HT-29 (cell line): ENCODE measurements at regions not wholly inside any gene's neighbourhood (a gene's known extent, or its start where the extent isn't known, plus 50 kb on each side); places are given as distances from the start of the nearest gene placed in this dataset.
"Not testable (repeated sequence)": the region's sequence is repeated elsewhere in the genome, so short reads cannot be mapped to it uniquely, and the experiment has no call there.

Source experiments
- DNase-seq: peaks from one replicate; pipeline ENCODE4 v3.0.0-alpha.2; 2015; ENCODE audit warnings: low spot score

DNA sequence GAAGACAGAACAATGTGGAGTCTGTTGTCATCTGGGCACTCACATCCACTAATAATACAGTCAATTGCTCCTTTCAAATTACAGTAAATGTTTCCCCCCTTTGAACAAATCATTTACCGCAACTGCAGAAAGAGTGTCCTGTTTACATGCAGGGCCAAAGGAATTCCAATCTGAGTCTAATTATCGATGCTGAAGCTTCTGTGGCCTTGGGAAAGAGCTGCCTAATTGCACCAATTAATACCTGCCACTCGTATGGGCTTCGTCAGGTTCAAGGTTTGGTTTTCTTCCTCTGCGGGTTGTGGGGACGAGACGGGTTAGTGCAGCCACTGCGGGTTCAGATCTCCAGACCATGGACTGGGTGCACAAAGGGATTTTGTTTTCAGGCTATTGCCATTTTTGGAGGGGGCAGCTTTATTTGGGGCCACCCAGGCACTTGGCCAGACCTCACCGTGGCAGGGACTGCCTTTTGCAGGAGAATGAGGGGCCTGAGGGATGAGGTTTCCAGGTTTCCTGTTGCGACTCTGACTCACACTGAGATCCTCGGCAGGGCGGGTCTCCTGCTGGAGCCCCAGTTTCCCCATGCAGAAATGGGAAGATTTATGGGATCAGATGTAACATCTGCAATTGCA, 147.6 kb downstream of the MIAT start:
- no peak for DNase-seq

DNA sequence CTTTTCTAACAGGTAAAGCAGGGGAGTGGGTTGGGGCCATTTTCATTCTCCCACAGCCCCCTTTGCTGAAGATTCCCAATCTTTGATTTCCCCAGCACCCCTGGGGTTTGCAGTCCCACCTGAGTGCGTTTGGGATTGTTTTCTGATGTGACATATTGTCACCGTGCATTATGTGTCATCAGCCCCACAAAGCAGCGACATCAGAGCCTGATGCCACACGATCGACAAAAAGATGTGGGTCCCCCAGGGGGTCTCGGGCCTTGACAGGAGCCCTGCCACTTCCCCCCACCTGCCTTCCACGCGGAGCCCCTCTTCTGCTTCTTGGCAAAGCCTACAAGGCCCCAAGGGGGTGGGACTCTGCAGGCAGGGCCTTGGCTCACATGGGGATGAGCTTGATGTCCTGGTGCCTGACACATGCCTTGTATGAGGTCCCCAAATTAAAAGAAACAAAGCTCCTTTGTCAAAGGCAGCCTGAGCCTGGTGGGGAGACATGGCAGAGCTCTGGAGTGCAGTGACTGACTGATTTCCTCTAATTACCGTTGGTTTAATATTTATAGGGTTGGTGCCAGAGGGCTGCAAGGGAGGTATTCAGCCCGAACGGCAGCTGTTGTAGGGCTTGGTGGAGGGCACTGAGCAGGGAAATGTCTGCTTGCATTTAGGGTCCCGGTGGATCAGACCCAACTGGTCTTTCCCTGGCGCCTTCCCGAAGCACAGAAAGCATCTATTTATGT, 149.2 kb downstream of the MIAT start:
- no peak for DNase-seq

DNA sequence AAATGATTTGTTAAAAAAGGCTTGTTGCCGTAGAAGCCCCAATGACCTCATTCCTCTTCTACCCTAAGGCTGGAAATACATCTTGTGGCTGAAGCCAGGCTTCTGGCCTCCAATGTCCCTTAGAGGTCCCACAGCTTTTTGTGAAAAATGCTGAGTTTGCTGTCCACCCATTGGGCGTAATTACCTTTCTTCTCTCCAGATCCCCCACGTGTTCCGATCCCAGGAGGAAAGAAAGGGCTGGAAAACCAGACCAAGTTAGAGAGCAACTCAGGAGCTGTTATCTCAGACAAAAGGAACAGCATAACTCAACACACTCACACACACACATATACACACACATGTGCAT, 154.2 kb downstream of the MIAT start:
- DNase-seq, result no peak

DNA sequence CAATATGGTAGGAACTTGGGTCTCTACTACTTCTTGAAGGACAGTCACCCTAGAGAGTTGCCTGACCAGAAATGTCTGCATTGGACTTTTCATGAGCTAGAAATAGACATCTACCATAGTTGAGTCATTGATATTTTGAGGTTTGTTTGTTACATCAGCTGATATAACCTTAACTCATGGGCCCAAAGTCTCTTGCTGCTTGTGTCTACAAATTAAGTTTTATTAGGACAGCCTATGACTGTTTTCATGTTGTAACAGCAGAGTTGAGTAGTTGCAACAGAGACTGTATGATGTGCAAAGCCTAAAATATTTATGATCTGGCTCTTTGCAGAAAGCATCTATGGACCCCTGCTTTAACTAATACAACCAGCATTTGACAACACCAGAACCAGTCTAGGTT, 155.3 kb downstream of the MIAT start:
- no peak for DNase-seq

DNA sequence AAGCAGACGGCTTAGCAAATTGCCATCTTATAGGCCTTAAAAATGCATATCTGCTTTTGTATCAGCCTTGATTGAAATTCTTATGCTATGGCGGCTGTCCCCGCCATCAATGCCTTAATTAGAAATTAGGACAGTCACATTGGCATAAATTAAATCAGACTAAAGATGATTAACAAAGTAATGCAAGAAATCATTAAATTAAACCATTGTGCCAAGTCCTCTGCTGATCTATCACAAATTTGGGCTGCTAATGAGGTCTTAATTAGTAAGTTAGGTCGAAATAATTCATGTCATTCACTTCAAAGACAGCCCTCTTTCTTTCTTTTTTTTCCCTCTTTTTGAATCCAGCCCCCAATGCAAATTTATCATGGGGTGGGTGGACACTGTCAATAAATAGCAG, 159.3 kb downstream of the MIAT start:
- no peak for DNase-seq

DNA sequence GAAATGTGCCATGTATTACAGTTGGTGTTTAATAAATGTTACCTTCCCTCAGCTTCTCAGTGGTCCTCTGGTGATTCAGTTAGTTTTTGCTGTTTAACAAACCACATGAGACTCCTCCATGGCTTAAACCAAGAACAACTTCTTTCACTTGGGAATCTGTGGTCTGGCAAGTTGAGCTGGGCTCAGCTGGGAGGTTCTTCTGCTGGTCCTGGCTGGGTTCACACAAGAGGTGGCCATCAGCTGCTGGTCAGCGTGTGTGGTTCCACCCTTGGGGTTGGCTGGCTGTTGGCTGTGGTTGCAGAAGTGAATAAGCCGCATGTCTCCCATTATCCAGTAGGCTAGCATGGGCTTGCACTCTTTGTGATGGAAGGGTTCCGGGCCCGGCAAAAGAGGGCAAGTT, 160.5 kb downstream of the MIAT start:
- no peak for DNase-seq

DNA sequence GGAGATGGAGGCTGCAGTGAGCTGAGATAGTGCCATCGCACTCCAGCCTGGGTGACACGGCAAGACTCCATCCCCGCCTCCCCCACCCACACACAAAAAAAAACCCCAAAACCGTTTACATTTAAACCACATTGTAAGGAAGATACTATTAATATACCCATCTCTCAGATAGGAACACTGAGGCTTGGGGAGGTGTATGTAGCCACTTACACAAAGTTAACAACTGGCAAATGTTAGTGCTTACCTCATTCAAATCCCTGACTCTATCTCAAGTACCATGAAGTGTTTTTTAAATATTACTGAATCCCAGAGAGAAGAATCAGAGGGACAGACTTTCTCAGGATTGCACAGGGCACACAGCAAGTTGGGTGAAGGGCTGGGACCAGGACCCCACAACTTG, 164.5 kb downstream of the MIAT start:
- DNase-seq, result no peak

DNA sequence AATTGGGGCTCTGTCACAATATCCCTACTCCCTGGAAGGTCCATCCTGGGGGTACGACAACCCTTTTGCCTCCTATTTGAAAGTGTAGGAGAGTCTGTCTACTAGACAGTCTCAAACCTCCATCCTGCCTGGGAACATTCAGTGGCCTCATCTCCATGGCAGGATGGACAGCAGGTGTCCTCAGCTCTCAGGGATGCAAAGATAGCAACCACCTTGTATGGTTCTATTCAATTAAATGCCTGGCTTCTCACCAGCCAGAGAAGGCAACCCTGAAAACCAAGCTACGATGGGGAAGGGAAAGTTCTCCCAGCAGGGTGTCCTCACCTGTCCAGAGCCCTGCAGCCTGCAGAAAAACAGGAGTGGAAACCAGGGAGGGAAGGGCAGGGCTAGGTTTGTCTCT, 164.9 kb downstream of the MIAT start:
- DNase-seq, result no peak

DNA sequence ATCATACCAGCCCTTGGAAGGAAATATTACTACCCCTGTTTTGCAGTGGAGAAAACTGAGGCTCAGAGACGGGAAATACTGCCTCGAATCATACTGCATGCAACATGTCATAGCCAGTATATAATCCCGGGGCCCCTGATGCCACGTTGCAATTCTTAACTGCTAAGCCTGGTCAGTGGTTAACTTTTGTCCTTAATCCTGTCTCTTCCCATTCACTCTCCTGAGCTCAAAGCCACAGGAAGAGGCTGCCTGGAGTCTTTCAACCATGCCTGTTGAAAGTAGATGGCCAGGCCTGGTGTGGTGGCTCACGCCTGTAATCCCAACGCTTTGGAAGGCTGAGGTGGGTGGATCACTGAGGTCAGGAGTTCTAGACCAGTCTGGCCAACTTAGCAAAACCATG, 166.6 kb downstream of the MIAT start:
- DNase-seq, result no peak

DNA sequence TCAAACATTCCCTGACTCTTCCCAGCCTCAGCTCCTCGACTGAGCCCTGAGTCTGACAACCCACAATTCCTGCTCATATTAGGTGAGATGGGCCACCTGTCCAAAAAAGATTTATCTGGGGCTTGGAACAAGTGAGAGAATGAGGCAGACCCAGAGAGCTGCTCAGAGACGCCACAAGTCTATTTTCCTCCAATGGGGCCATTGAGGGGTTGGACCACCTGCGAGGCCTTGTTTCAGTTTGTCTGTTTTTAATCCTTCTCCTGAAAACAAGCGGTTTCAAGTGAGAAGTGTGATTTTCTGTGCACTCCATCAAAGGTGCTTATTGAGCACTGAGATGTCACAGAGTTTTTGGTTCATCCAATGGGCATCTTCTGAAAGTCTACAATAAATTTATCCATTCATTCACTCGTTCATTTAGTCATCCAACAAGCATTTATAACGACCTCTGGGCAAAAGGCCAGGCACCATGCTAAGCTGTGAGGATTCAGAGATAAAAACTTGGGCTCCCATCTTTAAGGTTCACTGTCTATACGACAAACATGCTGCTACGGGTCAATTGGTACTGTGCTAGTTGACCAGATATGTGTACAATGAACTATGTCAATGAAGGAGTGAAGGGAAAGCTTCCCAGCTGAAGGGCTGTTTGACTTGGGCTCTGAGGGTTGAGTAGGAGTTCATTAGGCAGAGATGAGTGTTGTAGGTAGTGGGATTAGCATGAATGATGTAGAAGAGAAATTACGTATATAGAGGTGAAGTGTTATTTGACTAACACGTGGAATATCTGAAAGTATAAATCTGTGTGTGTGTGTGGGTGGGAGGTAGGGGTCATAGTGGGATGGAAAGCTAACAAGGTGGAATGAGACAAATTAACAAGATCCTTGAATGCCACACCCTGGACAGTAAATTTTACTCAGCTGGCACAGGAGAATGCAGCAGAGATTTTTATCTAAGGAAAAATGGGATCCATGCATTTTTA, 168.9 kb downstream of the MIAT start:
- no peak for DNase-seq

DNA sequence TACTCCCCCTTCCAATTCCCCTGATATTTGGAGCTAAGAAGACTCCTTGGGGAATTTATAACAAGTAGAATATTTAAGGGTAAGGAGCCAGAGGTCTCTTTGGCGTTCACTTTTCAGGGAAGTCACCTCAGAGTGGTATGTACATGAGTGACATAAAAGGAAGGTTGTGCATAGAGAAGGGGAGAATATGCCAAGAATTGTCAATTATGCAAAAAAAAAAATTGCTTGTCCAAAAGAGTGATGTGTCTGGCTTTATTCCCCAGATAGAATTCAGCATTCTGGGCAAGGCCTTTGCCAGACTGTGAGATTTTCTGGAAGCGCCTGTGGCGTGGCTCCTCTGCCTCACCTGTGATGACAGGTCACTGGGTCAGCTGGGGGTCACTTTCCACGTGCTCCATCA, 170.2 kb downstream of the MIAT start:
- no peak for DNase-seq

DNA sequence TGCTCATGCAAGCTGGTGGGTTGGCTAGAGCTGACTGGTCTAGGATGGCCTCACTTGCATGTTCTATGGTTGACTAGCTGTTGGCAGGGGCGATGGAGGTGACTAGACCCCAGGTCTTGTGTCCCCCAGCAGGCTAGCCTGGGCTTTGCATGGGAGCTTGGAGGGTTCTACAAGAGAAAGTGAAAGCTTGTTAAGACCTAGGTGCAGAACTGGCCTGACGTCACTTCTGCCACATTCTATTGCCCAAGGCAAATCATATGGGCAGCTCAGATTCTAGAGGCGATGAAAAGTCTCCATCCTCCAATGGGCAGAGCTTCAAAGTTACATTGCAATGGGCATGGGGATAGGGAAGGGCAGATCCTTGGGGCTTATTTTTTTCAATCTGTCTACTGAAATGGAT, 170.9 kb downstream of the MIAT start:
- DNase-seq, result no peak

DNA sequence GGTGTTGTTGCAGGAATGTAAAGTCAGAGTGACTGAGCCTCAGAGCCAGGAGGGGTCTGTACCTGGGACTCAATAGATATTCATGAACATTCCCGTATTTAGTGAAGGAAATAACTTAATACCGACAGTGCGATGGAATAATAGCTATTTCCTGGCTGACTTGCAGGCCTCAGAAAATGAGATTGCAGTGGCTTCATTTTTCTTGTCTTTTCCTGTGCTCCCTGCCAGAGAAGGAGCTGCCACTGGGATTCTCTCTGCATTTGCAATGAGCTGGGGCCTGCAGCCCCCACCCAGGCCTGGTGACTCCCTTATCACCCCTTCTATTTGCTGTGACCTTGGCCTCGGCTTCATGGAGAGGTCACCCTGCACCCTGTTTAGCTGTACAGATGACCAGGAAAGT, 173.4 kb downstream of the MIAT start:
- no peak for DNase-seq

DNA sequence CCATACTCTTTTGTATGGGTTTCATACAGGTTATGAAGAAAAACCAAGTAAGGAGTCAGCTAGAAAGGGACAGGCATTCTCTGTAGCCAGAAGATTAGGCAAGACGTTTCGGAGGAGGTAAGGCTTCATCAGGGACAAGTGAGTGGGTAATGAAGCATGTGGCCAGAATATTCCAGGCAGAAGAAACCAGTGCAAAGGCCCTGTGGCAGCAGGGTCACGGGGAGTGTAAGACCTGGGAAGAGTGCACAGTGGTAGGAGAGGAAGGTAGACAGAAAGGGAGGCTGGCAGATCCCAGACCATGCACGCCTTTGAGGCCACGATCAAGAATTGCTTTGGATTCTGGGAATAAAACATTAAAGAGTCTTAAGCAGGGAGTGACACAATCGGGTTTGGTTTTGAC, 177.6 kb downstream of the MIAT start:
- no peak for DNase-seq

DNA sequence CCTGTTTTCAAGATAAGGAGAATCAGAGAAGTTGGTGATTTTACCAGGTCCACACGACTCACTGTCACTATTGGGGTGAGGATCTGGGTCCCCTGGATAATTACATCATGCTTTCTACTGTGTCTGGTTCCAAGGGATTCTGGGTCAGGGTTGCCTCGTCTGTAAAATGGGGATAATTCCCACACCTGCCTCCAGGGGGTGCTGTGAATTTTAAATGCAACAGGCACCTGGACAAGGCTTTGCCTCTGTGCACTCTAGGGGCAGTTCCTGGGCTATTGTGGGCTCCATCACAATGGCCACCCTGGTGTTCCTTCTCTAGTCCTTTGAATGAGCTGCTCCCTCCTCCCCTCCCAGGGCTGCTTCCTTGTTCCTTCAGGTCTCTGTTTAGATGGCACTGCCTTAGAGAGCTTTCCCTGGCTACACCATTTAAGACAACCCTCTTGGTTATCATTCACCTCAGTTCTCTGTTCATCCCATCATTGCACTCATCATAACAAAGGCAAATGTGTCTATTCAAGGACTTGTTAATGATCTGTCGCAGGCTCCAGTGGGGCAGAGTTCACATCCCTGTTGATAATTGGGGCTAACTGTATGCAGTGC, 178.6 kb downstream of the MIAT start:
- peak; percentile 35 for DNase-seq

DNA sequence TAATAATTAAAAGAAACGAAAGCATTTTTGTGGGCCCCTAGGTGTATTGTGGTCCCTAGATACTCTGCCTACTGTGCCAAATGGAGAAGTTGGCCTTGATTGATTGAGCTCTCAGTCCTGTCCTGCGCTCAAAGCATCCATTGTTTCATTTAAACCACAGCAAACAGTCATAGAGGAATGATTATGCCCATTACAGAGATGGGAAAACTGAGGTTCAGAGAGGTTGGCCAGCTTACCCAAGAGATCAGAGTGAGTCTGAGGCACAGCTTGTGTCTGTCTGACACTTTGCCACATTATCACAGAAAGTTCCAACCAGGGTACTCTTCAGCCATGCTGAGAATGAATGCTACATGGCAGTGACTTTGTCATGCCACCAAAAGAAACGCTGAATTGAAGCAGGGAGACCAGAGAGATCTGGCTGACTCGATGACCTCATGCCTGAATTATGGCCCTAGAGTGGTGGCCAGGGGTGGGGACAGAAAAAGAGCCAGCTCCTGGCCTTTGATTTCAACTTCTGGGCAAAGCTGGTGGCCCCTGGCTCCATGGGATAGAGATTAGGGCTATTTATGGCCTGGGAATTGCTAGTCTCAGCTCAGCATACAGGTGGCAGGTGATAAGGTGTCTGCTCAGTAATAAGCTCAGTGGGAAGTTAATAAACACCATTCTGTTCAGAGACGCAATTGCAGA, 180.5 kb downstream of the MIAT start:
- no peak for DNase-seq

DNA sequence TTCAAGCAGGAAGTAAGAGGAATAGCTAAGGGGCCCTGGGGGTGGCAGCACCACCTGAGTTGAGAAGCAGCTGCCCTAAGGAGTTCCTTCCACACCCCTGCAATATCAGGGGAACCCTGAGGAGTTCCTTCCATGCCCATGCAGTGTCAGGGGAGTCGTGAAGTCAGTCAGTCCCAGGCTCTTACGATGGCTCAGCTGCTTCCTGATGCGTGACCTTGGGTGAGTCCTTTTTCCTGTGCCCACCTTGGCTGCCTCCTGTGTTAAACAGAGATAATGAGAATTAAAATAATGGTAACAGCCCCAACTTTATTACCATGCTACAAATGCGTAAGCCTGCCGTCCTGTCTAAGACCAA, 181.1 kb downstream of the MIAT start:
- DNase-seq, result no peak

DNA sequence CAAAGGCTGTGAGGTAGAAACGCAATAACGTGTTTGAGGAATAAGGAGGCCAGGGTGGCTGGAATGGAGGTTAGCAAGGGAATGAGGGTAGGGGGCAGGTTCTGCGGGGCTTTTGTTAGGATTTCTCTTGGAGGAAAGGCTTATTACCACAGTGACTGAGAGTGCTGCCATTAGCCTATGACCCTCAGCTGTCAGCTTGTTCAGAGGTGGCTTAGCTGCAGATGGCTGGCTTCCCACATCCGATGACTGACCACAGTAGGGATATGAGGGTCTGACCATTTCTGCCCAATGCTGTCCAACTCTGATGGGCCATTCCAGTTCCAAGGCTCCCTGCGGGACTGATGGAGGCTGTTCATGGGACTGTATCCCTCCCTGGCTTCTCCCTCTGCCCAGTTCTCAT, 181.8 kb downstream of the MIAT start:
- DNase-seq, result no peak

DNA sequence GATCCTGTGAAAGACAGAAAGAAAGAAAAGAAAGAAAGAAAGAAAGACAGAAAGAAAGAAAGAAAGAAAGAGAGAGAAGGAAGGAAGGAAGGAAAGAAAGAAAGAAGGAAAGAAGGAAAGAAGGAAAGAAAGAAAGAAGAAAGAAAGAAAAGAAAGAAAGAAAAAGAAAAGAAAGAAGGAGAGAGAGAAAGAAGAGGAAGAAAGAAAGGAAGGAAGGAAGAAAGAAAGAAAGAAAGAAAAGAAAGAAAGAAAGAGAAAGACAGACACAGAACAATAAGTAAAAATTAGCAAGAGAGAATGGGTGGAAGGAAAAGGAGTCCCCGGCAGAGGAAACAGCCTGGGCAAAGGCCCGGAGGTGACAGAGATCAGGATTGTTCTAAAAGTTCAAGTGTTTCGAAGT, 183.4 kb downstream of the MIAT start:
- DNase-seq, result not testable (repeated sequence)

DNA sequence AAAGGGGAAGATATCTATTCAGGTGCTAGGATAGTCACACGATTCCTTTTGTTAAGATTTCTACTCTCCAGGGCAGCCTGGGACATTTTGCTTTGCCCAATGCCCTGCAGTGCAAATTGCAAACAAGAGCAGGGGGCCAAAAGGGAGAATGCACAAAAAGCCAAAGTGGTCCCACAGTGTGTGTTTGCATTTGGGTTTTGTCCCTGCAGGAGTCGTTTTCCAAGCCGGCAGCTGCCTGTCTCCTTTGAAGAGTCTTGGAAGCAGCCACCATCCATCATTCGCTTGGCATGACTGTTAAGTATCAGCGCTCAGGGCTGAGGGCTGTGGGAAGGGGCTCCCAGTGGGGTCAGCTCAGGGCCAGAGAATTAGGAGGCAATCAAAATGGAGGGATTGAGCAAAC, 184.7 kb downstream of the MIAT start:
- no peak for DNase-seq

DNA sequence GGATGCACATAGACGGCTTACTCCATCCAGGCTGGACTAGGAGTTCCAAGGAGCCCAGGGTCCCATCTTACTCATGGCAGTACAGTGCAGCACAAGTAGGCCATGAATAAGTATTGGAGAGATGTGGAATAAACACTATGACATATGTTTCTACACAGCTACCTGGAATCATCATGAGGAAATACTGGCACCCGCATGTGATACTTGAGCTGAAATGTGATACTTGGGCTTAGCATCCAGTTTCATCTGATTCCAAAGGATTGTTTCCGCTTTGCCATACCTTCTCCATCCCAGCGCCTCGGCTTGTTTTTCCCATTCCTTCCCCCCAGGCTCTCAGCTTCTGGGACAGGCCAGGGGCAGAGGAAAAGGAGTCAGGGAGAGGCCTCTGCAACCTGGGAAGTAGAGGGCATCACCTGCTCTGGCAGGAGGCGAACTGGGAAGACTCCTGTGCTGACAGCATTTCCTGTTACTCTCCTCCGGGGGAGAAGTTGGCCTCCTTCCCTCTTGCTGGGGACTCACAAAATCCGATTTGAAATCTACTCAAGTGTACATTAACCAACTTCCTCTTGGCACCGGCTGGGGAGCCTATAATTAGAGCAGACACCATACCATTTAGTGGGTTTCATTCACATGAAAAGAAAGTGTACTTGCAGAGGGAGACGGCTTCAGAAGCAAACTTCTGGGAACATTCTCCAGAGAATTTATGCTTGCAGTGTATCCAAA, 187.8 kb downstream of the MIAT start:
- no peak for DNase-seq
